GM11168 (cell line): ENCODE measurements at regions not wholly inside any gene's neighbourhood (a gene's known extent, or its start where the extent isn't known, plus 50 kb on each side); places are given as distances from the start of the nearest gene placed in this dataset.

Experiments
- in situ Hi-C: fragments of 300-500 bp; cut with MboI; formaldehyde crosslinking; loops from one replicate; pipeline ENCODE4 v1.12.0; 2022; ENCODE audit warnings: low sequenced_read_pairs; ENCODE audit not compliant: unreplicated experiment

DNA sequence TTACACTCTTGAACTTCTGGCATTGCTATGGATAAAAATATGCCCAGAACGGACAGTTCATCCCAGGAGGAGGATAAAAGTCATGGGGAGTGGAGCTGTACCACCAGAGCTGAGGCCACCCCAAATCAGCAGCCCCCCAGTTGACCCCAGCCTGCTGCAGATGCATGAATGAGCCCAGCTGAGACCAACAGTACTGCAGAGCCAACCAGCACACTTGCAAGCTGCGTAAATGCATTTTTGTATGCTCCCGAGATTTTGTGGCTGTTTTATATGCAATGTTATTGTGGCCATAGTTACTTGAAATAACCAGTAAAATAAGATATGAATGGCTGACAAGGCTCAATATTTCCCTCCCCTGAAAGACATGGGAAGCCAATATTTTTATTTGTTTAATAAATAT lies 264.6 kb downstream of the DUSP10 start:
- in situ Hi-C loops = loop anchor here (25.0 kb wide), 1 partner anchor 685 kb away; no protein-coding TSS in a partner anchor

DNA sequence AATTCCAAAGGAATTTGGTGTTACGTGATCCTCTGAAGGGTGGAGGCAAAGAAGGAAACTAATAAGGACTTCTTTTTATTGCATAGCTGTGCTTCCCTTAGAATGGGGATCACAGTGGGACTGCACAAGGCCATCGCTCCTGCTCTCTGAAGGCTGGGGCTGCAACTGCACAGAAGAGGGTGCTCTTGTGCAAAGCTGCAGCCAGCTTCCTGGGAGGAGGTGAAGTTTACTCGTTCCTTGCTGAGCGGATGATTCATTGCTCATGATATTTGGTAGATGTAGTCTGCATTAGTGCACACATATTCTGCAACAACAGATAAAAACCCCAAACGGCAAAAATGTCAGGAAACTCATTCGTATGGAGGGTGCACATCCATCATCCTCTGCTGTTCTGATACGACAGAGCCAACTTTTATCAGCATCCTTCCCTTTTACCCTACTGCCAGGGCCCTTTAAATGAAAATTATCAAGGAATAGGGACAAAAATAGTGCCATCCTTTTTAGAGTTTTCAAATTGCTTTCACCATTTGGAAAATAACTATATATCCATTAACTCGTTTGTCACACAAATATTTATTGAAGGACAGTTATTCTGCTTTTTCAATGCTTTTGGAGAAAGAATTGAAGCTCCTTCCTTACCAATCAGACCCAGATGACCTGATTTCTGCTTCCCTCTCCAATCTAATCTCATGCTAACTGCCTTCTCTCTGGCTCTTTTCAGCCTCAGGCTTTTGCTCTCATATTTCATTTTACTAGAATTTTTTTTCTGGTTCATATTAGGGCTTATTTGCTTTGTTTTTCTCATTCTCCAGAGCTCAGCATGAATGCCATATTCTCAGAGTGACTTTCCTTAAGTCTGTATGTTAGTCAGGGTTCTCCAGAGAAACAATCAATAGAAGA lies 263.6 kb downstream of the DUSP10 start:
- in situ Hi-C loops = loop anchor here (25.0 kb wide), 1 partner anchor 684 kb away; no protein-coding TSS in a partner anchor

DNA sequence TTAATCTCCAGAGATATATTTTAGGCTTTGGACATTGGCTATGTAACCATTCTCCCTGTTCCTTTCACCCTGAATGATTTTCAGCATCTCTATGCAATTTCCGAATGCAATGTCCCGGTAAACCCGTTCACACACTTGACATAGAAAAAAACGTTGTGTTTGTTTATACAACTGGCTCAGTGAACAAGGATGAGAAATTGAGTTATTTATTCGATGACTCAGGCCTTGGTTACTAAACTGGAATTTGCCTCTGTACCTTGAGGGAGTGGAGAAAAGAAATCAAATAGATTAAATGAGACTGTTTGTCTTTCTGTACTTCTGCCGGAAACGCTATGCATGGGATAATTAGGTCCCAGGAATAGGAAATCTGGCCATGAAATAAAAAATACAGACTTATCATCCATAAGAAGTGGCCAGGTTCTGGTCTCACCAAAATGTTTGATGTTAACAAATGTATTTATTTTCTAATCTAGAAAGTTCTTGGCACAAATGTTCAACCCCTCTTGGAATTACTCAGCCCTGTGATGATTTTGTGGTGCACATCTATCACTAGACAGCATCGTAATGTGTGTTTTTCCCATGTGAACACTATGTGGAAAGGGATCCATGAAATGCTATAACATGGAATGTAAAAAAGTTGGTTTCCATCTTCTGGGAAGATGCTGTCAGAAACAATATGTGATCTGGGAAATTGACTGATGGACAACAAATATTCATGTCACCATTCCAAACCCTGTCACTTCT lies 253.9 kb downstream of the DUSP10 start:
- in situ Hi-C loops = loop anchor here (10.0 to 25.0 kb wide), 2 partner anchors 317 to 674 kb away; no protein-coding TSS in a partner anchor

DNA sequence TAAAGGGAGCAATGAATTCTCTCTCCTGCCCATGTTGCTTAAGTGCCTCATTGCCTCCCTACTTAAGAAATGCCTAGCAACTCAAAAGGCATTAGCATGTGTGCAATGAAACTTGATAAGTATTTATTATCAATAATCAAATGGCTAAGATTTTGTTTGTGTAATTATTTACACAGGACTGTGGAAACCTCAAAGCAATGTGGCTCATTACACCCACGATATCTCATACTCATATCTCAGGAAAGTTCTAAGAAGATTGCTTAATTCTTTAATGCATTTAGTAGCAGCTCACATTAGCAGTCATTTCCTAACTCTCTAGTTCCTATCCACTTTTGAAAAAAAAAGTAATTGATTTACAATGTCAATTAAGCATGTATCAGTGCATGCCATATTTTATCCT lies 253.3 kb downstream of the DUSP10 start:
- in situ Hi-C loops = loop anchor here (10.0 to 25.0 kb wide), 2 partner anchors 316 to 674 kb away; no protein-coding TSS in a partner anchor

DNA sequence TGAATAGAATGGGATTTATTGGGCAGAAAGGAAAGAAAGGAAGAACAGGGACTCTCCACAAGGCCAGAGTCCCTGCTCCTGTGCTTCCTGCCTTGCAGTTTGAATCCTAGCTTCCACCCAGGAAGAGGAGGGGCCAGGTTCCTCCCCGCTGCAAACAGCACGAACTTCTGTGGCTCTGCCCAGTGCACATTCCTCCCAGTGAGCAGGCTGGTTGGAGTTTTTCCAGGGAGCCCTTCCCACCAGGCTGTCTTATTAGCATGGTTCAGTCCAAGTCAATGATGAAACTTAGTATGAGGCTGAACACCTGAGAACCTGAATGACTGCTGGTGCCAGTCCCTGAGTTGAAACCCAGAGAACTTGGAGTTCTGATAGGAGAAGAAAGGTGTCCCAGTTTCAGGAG lies 247.2 kb downstream of the DUSP10 start:
- in situ Hi-C loops = loop anchor here (25.0 kb wide), 1 partner anchor 668 kb away; no protein-coding TSS in a partner anchor

DNA sequence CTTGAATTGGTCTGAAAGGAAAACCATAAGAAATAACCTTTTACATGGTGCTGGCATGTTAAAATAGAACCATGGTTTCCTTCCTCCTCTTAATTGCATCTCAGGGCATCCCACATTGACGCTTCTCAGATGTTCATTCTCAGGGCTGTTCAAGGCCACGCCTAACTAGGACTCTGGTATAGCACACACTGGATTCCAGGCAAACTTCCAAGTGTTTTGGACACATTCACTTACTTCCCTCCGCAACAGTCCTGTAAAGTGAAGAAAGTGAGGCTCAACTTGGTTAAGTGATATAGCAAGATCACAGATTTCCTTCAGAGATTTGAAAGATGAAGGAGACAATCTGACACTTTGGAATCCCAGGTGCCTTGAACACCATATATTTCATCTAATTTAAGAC lies 244.8 kb downstream of the DUSP10 start:
- in situ Hi-C loops = loop anchor here (25.0 kb wide), 1 partner anchor 665 kb away; no protein-coding TSS in a partner anchor

DNA sequence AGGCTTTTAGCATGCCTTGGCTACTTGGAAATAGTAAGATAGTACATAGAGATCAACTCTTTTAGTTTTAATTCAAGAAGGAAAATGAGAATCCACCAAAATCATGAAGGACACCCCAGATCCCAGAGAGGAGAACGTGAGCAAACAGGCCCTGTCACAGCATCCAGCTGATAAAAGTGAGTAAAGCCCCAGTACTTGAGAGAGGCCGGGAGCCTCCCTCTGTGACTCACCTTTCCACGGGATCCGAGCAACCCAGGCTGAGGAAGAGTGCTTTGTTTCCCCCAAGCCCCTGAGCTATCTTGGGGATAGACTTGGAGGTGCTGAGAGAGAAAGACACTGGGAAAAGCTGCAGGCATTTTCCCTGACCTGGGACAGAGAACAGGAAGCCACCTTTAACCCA lies 238.6 kb downstream of the DUSP10 start:
- in situ Hi-C loops = loop anchor here (25.0 kb wide), 1 partner anchor 934 kb away; no protein-coding TSS in a partner anchor

DNA sequence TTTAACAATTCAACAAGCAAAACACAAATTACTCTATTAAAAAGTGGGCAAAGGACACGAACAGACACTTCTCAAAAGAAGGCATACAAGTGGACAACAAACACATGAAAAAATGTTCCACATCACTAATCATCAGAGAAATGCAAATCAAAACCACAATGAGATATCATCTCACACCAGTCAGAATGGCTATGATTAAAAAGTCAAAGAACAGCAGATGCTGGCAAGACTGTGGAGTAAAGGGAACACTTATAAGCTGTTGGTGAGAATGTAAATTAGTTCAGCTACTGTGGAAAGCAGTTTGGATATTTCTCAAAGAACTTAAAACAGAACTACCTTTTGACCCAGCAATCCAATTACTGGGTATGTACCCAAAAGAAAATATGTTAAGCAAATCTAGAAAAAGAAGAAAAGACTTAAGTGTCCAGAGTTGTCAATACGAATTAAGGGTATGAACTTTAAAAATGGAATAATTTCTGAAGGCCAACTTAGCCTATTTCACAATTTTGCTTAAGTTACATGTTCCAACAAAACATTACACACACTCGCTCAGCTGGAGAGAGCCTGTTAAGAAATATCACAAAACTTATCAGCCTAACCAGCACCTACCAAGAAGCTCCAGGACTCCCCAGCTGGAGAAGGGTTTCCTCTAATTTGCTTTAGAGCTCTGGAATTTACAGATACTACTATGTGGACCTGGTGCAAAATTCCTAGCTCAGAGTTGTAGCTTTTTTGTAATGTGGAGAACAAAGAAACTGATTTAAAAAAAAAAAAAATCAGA lies 232.1 kb downstream of the DUSP10 start:
- in situ Hi-C loops = loop anchor here (25.0 kb wide), 1 partner anchor 928 kb away; no protein-coding TSS in a partner anchor

DNA sequence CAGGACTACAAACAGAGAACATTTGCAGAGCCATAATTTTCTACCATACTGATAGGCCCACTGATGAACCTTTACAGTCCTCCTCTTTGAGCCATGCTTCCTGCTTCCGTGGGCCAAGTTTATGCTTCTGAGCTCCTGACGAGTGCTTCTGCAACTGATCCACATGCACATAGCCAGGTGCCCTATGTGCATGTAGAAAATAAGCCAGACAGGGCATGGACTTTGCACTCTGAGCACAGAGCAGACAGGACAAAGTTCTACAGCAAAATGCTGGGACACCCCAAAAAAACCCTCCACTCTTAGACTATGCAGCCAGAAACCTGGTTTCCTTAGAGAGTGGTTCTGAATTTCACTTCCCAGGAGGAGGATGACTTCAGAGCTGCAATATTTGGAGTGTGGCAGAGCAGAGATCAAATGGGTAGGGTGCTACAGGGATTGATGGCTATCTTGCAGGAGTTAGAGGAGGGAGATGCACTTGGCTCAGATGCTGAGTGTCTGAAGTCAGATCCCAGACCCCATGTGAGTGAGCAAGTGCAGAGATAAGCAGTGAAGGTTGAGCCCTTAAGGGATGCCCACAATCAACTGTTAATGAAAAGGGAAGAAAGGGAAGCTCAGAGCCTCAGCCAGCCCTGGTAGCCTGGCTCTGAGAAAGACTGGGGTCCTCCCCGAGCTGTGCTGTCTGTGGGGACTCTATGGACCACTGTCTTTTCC lies 230.9 kb downstream of the DUSP10 start:
- in situ Hi-C loops = loop anchor here (25.0 kb wide), 1 partner anchor 926 kb away; no protein-coding TSS in a partner anchor

DNA sequence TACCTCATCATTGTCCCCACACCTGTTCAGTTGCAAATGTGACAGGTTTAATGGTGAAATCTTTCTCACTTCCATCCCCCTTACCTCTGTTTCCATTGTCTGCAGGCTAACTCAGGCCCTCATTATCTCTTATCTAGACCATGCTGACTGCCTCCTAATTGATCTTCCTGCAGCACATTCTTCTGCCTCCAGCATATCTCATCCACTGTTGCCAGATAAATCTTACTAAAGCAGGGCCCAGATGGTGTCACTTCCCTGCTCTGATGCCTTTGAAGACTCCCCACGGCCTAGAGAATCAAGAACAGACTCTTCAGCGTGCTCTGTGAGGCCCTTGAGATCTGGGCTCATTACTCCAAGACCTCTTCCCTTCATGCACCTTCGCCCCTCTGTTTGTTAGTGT lies 230.1 kb downstream of the DUSP10 start:
- in situ Hi-C loops = loop anchor here (25.0 kb wide), 1 partner anchor 926 kb away; no protein-coding TSS in a partner anchor

DNA sequence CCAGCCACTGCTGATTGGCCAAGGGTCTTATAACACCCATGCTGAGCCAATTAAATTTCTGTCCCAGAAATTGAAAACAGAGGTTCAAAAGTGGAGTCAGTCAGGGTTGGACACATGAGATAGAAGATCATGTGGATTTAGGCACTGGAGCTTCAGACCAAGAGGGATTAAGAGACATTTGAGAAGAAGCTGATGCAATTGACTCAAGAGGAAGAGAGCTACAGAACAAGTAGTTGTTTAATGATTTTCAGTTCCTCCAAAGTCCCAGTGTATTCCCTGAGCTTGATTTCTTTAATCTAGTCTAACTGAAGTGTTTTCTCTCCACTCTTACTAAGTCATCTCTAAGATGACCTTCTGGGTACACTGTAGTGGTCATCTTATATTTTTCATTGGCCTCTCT lies 227.1 kb downstream of the DUSP10 start:
- in situ Hi-C loops = loop anchor here (25.0 kb wide), 1 partner anchor 922 kb away; no protein-coding TSS in a partner anchor

DNA sequence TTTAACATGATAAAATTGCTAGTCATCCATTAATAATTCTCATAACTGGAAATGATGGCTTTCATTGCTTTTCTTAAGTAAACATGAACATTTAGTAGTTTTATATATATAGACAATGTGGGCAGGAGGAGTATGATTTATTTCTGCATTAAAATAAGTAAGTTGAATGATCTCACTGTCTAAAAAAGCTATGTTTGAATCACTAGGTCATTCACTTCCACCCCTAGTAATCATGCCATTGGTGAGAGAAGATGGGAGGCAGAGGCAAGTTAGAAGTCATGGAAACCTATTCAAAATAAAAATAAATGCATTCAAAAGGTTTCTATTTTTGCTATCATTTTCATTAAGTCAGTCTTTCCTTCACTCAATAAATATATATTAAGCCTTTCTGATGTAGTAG lies 226.4 kb downstream of the DUSP10 start:
- in situ Hi-C loops = loop anchor here (25.0 kb wide), 1 partner anchor 922 kb away; no protein-coding TSS in a partner anchor

DNA sequence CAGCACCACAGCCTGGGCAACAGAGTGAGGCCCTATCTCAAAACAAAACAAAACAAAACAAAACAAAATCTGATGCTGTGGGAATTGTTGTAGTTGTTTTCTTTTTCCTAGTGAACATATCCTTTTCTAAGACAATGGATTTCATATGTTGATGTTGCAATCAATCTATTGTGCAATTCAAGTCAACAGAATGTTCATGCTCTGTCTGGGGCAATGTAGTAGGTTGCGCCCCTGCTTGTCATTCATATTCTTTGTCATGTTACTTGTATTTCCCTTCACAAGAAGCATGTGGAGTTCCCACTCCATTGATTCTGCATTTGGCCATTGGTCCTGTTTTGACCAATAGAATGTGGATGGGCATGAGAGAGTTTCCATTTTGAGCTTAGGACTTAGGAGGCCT lies 223.9 kb downstream of the DUSP10 start:
- in situ Hi-C loops = loop anchor here (25.0 kb wide), 1 partner anchor 919 kb away; no protein-coding TSS in a partner anchor

DNA sequence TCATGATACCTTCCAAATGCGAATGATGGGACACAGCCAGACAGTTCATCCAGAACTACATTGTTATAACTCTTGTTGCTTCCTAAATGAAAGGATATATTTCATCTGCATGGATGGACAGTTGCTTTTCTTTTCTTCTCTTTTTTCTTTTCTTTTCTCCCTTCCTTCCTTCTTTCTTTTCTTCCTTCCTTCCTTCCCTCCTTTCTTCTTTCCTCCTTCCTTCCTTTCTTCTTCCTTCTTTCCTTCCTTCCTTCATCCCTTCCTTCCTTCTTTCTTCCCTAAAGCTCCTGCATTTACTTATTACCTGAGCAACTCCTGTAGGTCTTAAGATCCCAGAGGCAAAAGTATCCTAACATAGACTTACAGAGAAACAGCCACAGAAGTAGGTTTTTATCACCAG lies 221.6 kb downstream of the DUSP10 start:
- in situ Hi-C loops = loop anchor here (25.0 kb wide), 1 partner anchor 917 kb away; no protein-coding TSS in a partner anchor

DNA sequence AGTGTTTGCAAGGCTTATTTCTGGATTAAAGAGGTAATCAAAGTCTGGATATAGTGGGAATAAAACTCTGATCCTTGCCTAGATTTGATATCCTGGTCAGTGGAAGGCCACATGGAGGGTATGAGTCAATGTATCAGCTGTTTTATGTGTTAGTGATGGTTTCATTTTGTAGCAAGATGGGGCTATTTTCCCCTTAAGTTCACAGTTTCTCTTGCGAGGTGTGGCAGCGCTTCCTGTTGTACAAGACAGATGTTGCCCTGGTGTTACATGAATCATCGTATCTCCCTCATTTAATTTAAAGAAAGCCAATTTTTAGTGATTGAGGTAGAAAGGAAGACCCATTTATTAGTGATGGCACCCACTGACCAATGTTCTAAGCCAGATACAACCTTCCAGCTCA lies 220.2 kb downstream of the DUSP10 start:
- in situ Hi-C loops = loop anchor here (25.0 kb wide), 1 partner anchor 916 kb away; no protein-coding TSS in a partner anchor

DNA sequence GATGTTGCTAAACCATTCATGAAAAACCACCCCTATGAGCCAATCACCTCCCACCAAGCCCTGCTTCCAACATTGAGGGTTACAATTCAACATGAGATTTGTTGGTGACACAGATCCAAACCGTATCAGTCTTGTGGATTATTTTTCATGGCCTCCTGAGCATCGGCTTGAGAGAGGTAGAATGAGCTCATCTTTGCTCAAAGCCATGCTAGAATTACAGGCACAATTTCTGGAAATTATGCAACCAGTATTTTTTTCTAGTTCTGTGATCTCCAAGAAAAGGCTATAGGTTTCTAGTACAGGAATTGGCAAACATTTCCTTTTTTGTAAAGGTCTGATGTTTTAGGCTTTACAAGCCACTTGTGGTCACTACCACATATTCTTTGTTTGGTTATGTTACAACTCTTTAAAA lies 219.4 kb downstream of the DUSP10 start:
- in situ Hi-C loops = loop anchor here (25.0 kb wide), 1 partner anchor 915 kb away; no protein-coding TSS in a partner anchor

DNA sequence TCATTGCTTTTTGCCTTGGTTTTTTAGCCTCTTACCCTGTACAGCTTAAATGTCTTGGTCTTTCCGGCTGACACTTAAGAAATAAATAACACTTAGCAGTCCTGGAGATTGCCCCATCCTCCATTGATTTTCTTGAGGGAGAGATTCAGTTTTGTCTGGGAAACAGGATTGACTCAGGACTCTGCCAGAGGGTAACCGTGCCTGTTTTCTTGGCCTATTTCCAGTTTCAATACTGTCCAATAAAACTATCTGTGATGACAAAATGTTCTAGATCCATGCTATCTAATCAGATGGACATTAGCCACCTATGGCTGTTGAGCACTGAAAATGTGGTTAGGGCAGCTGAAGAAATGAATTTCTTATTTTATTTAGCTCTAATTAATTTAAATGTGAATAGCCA lies 216.1 kb downstream of the DUSP10 start:
- in situ Hi-C loops = no loop called here

DNA sequence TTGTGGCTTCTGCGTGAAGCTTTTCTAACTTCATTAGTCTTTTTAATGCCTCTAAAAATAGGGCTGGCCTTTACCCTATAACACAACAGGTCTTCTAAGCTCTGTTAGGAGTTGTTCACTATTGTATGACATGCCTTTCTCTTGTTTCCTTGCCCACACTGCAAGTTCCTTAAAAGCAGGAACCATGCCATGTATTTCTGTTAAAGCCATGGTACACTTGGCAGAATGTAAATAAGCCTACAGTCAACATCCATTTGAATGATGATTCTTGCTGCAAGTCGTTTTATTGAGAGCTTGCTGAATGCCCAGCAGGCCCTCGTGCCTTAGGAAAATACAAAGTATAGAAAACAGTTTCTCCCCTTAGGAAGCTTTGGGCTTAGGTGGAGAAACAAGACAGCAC lies 214.6 kb downstream of the DUSP10 start:
- in situ Hi-C loops = no loop called here
